ENCODE measurements at regions not wholly inside any gene's neighbourhood (a gene's known extent, or its start where the extent isn't known, plus 50 kb on each side); places are given as distances from the start of the nearest gene placed in this dataset.

DNA sequence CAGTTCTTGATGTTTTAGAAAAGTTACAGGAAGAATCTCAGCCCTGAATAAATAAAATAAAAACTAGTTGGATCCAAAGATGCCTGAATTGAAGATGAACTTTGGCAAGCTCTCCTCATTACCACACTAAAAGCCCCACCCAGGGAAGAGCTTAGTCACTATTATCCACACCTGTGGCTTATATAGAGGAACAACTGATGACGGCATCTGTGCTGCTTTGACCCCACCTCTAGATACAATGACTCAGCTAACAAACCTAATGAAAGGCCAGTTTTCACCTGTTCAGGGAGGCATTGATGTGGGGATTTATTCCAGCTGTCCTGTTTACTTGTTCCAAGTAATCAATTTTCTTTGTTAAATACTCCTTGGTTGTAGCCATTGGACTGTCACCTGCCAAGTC lies 604.7 kb upstream of the EPHA6 start:
- TF ChIP-seq, protein P1, sequence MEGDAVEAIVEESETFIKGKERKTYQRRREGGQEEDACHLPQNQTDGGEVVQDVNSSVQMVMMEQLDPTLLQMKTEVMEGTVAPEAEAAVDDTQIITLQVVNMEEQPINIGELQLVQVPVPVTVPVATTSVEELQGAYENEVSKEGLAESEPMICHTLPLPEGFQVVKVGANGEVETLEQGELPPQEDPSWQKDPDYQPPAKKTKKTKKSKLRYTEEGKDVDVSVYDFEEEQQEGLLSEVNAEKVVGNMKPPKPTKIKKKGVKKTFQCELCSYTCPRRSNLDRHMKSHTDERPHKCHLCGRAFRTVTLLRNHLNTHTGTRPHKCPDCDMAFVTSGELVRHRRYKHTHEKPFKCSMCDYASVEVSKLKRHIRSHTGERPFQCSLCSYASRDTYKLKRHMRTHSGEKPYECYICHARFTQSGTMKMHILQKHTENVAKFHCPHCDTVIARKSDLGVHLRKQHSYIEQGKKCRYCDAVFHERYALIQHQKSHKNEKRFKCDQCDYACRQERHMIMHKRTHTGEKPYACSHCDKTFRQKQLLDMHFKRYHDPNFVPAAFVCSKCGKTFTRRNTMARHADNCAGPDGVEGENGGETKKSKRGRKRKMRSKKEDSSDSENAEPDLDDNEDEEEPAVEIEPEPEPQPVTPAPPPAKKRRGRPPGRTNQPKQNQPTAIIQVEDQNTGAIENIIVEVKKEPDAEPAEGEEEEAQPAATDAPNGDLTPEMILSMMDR (IDR thresholded peaks at IDR 0.05; ENCODE audit: low read length): no peak
- TF ChIP-seq EZH2 (optimal IDR thresholded peaks at IDR 0.05; ENCODE audit: low read depth, low read length) (no peak), EZH2phosphoT487 (IDR thresholded peaks at IDR 0.05; ENCODE audit: low read length) (no peak)

Measured in MM.1S (cell line).